SK-N-MC (cell line): ENCODE measurements at regions not wholly inside any gene's neighbourhood (a gene's known extent, or its start where the extent isn't known, plus 50 kb on each side); places are given as distances from the start of the nearest gene placed in this dataset.

ENCODE experiments used
- EZH2 ChIP-seq: fragments of 200-600 bp; sonication (generic); IDR thresholded peaks from one replicate; pipeline ENCODE4 v1.6.1; 2017; ENCODE audit warnings: antibody characterized with exemption
- FOXP2 ChIP-seq: optimal IDR thresholded peaks from 2 replicates; pipeline ENCODE3; 2011; ENCODE audit warnings: mild to moderate bottlenecking, moderate library complexity; ENCODE audit not compliant: insufficient read depth; ENCODE audit errors: extremely low read length, control extremely low read depth
- POLR2AphosphoS5 ChIP-seq: IDR thresholded peaks from 2 replicates; pipeline ENCODE4 v1.6.1; 2012; ENCODE audit warnings: mild to moderate bottlenecking, low read depth, low read length, borderline replicate concordance

DNA sequence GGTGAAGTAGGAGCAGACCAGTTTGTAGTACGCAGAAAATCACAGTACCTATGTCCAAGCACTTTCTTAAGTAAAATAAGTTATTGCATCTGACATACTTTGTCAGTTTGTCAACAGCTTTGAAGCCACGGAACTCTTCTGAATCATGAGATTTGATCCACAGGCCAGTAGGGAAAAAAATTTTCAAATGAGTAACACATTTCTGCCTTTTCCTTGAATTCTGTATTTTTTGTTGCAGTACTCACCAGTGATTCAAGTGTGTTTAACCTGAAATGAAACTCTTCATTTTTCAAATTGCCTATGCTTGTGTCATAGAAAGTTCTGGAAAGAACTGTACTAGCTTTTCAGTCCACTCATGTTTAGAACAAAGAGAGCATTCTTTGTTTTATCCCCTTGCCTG lies 337.7 kb downstream of the GATA3 start:
- TF ChIP-seq EZH2 (no peak), POLR2AphosphoS5 (no peak), FOXP2 (no peak)
